H9 (cell line): ENCODE measurements at regions not wholly inside any gene's neighbourhood (a gene's known extent, or its start where the extent isn't known, plus 50 kb on each side); places are given as distances from the start of the nearest gene placed in this dataset.

ENCODE experiments used
- DNase-seq: peaks from one replicate; pipeline ENCODE4 v3.0.0-alpha.2; 2017
- H2AFZ ChIP-seq: one replicate; pipeline ENCODE4 v1.6.1; 2013; ENCODE audit warnings: mild to moderate bottlenecking, low read length, control low read depth, moderate library complexity
- H2AK5ac ChIP-seq: 2 replicates; pipeline ENCODE4 v1.6.1; 2013; ENCODE audit warnings: low read length, control low read depth, mixed read lengths; ENCODE audit not compliant: insufficient read length
- H2BK120ac ChIP-seq: one replicate; pipeline ENCODE4 v1.6.1; 2013; ENCODE audit warnings: low read depth, mild to moderate bottlenecking, low read length, control low read depth, inconsistent platforms; ENCODE audit not compliant: poor library complexity, severe bottlenecking
- H2BK12ac ChIP-seq: 2 replicates; pipeline ENCODE4 v1.6.1; 2013; ENCODE audit warnings: low read length, control low read depth, mixed read lengths, low read depth; ENCODE audit not compliant: insufficient read length
- H2BK15ac ChIP-seq: 2 replicates; pipeline ENCODE4 v1.6.1; 2013; ENCODE audit warnings: low read depth, low read length, control low read depth
- H2BK20ac ChIP-seq: one replicate; pipeline ENCODE4 v1.6.1; 2013; ENCODE audit warnings: low read depth, mild to moderate bottlenecking, low read length, control low read depth, inconsistent platforms; ENCODE audit not compliant: poor library complexity, severe bottlenecking
- H2BK5ac ChIP-seq: 2 replicates; pipeline ENCODE4 v1.6.1; 2013; ENCODE audit warnings: low read length, control low read depth, mixed read lengths; ENCODE audit not compliant: insufficient read length
- H3K14ac ChIP-seq: 2 replicates; pipeline ENCODE4 v1.6.1; 2013; ENCODE audit warnings: low read length, control low read depth; ENCODE audit not compliant: insufficient read depth
- H3K18ac ChIP-seq: 2 replicates; pipeline ENCODE4 v1.6.1; 2013; ENCODE audit warnings: low read depth, mild to moderate bottlenecking, mixed read lengths, low read length, control low read depth; ENCODE audit not compliant: insufficient read length
- H3K23ac ChIP-seq: 2 replicates; pipeline ENCODE4 v1.6.1; 2013; ENCODE audit warnings: low read length, control low read depth, mixed read lengths, low read depth; ENCODE audit not compliant: insufficient read length
- H3K23me2 ChIP-seq: 2 replicates; pipeline ENCODE4 v1.6.1; 2013; ENCODE audit warnings: low read depth, mild to moderate bottlenecking, mixed read lengths, low read length, control low read depth; ENCODE audit not compliant: insufficient read length, poor library complexity, severe bottlenecking
- H3K27ac ChIP-seq: 2 replicates; pipeline ENCODE4 v1.5.1; 2013; ENCODE audit warnings: low read length, control low read depth, mixed read lengths, low read depth; ENCODE audit not compliant: insufficient read length
- H3K27me3 ChIP-seq: 2 replicates; pipeline ENCODE4 v1.6.1; 2013; ENCODE audit warnings: low read length, control low read depth, inconsistent platforms; ENCODE audit not compliant: insufficient read depth
- H3K4ac ChIP-seq: 2 replicates; pipeline ENCODE4 v1.6.1; 2013; ENCODE audit warnings: low read depth, mild to moderate bottlenecking, control low read depth, inconsistent platforms, low read length, moderate library complexity
- H3K4me1 ChIP-seq: 2 replicates; pipeline ENCODE4 v1.6.1; 2013; ENCODE audit warnings: low read length, control low read depth, inconsistent platforms; ENCODE audit not compliant: insufficient read depth
- H3K4me2 ChIP-seq: 2 replicates; pipeline ENCODE4 v1.6.1; 2013; ENCODE audit warnings: low read length, control low read depth, mixed read lengths; ENCODE audit not compliant: insufficient read length, insufficient read depth
- H3K56ac ChIP-seq: 2 replicates; pipeline ENCODE4 v1.6.1; 2013; ENCODE audit warnings: low read depth, mild to moderate bottlenecking, mixed read lengths, low read length, control low read depth; ENCODE audit not compliant: insufficient read length
- H3K79me1 ChIP-seq: 2 replicates; pipeline ENCODE4 v1.6.1; 2013; ENCODE audit warnings: low read depth, mild to moderate bottlenecking, moderate library complexity, low read length, control low read depth, inconsistent platforms; ENCODE audit not compliant: insufficient read depth, poor library complexity, severe bottlenecking
- H3K79me2 ChIP-seq: 2 replicates; pipeline ENCODE4 v1.6.1; 2013; ENCODE audit warnings: low read length, control low read depth, inconsistent platforms; ENCODE audit not compliant: insufficient read depth
- H3K9ac ChIP-seq: 2 replicates; pipeline ENCODE4 v1.6.1; 2013; ENCODE audit warnings: low read length, control low read depth, mixed read lengths; ENCODE audit not compliant: insufficient read length; ENCODE audit errors: extremely low read depth
- H3K9me3 ChIP-seq: one replicate; pipeline ENCODE4 v1.6.1; 2013; ENCODE audit warnings: low read depth, low read length, inconsistent platforms; ENCODE audit not compliant: control insufficient read depth
- H3T11ph ChIP-seq: one replicate; pipeline ENCODE4 v1.6.1; 2013; ENCODE audit warnings: mild to moderate bottlenecking, low read length, control low read depth, inconsistent platforms
- H4K20me1 ChIP-seq: one replicate; pipeline ENCODE4 v1.6.1; 2013; ENCODE audit not compliant: control insufficient read depth, insufficient read length, insufficient read depth
- H4K5ac ChIP-seq: 2 replicates; pipeline ENCODE4 v1.6.1; 2013; ENCODE audit warnings: low read depth, mild to moderate bottlenecking, mixed read lengths, low read length, control low read depth; ENCODE audit not compliant: insufficient read length
- H4K8ac ChIP-seq: replicated peaks from 2 replicates; pipeline ENCODE4 v1.6.1; 2013; ENCODE audit warnings: low read length, control low read depth, mixed read lengths, low read depth; ENCODE audit not compliant: insufficient read length
- H4K91ac ChIP-seq: 2 replicates; pipeline ENCODE4 v1.6.1; 2013; ENCODE audit warnings: low read depth, mild to moderate bottlenecking, moderate library complexity, mixed read lengths, low read length, control low read depth; ENCODE audit not compliant: insufficient read length
- H3K27ac Mint-ChIP-seq, 3 experiments: 2 replicates in 2 of 3; 3 replicates in 1 of 3; pipeline ENCODE4 v1.8.0; 2020 to 2021; ENCODE audit warnings: mixed read lengths in 3 of 3, mild to moderate bottlenecking in 1 of 3, moderate library complexity in 1 of 3
- H3K27me3 Mint-ChIP-seq: 2 replicates; pipeline ENCODE4 v1.8.0; 2021; ENCODE audit warnings: low read depth, mild to moderate bottlenecking, moderate library complexity, mixed read lengths
- H3K36me3 Mint-ChIP-seq, 3 experiments: 2 replicates in 2 of 3; 3 replicates in 1 of 3; pipeline ENCODE4 v1.8.0; 2020 to 2021; ENCODE audit warnings: low read depth in 3 of 3, mixed read lengths in 3 of 3; ENCODE audit not compliant: insufficient read depth in 1 of 3
- H3K4me1 Mint-ChIP-seq, 2 experiments: 2 replicates each; pipeline ENCODE4 v1.8.0; 2020; ENCODE audit warnings: mixed read lengths in 2 of 2
- H3K4me3 Mint-ChIP-seq, 2 experiments: 2 replicates in 1 of 2; 3 replicates in 1 of 2; pipeline ENCODE4 v1.8.0; 2020 to 2021; ENCODE audit warnings: mild to moderate bottlenecking in 2 of 2, mixed read lengths in 2 of 2, moderate library complexity in 1 of 2
- H3K9me3 Mint-ChIP-seq, 2 experiments: 2 replicates in 1 of 2; 3 replicates in 1 of 2; pipeline ENCODE4 v1.8.0; 2020; ENCODE audit warnings: mild to moderate bottlenecking in 2 of 2, mixed read lengths in 2 of 2, moderate library complexity in 1 of 2
- WGBS: extraction: QIAGEN DNeasy Blood & Tissue Kit; methylation state at CpG from one replicate; pipeline ENCODE4 v1.1.7; 2013; ENCODE audit warnings: missing lambda C conversion rate, low lambda C conversion rate, mixed read lengths; ENCODE audit not compliant: insufficient read length; ENCODE audit errors: extremely low coverage; 5-methylcytosine and 5-hydroxymethylcytosine counted together
- TF ChIP-seq, protein P1 (sequence below): fragments of 200-600 bp; sonication (generic); conservative IDR thresholded peaks from 3 replicates; pipeline ENCODE4 v1.8.0; 2021; ENCODE audit warnings: antibody characterized with exemption, mild to moderate bottlenecking

DNA sequence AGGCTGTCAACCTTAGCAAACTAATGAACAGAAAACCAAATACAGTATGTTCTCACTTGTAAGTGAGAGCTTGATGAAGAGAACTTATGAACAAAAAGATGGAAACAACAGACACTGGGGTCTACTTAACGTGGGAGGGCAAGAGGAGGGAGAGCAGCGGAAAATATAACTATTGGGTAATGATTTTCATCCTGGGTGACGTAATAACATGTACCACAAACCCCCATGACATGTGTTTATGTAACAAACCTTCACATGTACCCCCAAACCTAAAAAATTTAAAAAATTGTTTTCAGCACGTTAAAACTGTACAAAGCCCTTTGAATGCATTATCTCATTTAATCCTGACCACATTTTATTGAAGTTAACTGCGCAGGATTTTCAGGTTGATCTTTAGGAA is 64.9 kb upstream of the RBMS1 start:
- no peak overlapping the region for H4K5ac ChIP-seq
- no peak overlapping the region for H3K4ac ChIP-seq
- no peak overlapping the region for H3K23ac ChIP-seq
- H4K20me1 ChIP-seq = no peaks in the 10 kb centered on the region
- no peak overlapping the region for H2BK12ac ChIP-seq
- Mint-ChIP-seq H3K4me3 (no peak overlapping the region), H3K27ac (no peak overlapping the region), H3K4me1 (peaks cover 3 to 4% of the 10 kb centered on the region in 2 experiments; a peak in 3 of 4 replicates), H3K9me3 (no peaks in the 10 kb centered on the region; a peak in 2 of 5 replicates), H3K27me3 (no peaks in the 10 kb centered on the region), H3K36me3 (no peaks in the 10 kb centered on the region; a peak in 1 of 7 replicates)
- no peak overlapping the region for H3K9ac ChIP-seq
- no peak overlapping the region for H2BK20ac ChIP-seq
- no peaks in the 10 kb centered on the region for H3K79me1 ChIP-seq
- H3K4me1 ChIP-seq = no peaks in the 10 kb centered on the region; the same call in 1 of the 2 replicates
- no CpG with 5 or more reads among the region's 5 CpGs for WGBS
- TF ChIP-seq, protein P1, sequence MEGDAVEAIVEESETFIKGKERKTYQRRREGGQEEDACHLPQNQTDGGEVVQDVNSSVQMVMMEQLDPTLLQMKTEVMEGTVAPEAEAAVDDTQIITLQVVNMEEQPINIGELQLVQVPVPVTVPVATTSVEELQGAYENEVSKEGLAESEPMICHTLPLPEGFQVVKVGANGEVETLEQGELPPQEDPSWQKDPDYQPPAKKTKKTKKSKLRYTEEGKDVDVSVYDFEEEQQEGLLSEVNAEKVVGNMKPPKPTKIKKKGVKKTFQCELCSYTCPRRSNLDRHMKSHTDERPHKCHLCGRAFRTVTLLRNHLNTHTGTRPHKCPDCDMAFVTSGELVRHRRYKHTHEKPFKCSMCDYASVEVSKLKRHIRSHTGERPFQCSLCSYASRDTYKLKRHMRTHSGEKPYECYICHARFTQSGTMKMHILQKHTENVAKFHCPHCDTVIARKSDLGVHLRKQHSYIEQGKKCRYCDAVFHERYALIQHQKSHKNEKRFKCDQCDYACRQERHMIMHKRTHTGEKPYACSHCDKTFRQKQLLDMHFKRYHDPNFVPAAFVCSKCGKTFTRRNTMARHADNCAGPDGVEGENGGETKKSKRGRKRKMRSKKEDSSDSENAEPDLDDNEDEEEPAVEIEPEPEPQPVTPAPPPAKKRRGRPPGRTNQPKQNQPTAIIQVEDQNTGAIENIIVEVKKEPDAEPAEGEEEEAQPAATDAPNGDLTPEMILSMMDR = no peak
- H4K8ac ChIP-seq = no peak overlapping the region
- no peak overlapping the region for H2BK5ac ChIP-seq
- H3K56ac ChIP-seq = no peak overlapping the region
- H3K23me2 ChIP-seq = no peaks in the 10 kb centered on the region
- H2BK15ac ChIP-seq = no peak overlapping the region
- no peak for DNase-seq
- H3K18ac ChIP-seq = no peak overlapping the region
- H3T11ph ChIP-seq = no peak overlapping the region
- no peak overlapping the region for H3K27ac ChIP-seq
- no peaks in the 10 kb centered on the region for H3K79me2 ChIP-seq
- H3K9me3 ChIP-seq = no peaks in the 10 kb centered on the region
- no peak overlapping the region for H3K14ac ChIP-seq
- H4K91ac ChIP-seq = no peak overlapping the region
- no peak overlapping the region for H3K4me2 ChIP-seq
- H3K27me3 ChIP-seq = peaks cover 3% of the 10 kb centered on the region; the same call in 1 of the 2 replicates
- no peak overlapping the region for H2AFZ ChIP-seq
- no peak overlapping the region for H2AK5ac ChIP-seq
- no peak overlapping the region for H2BK120ac ChIP-seq
